H1 (cell line): ENCODE measurements at regions not wholly inside any gene's neighbourhood (a gene's known extent, or its start where the extent isn't known, plus 50 kb on each side); places are given as distances from the start of the nearest gene placed in this dataset.

Experiments
- CTCF ChIA-PET: fragments of 300-600 bp; sonication (Branson Sonifier 250); formaldehyde crosslinking; loops from one replicate; lab custom pipeline; 2021; ENCODE audit not compliant: partially characterized antibody; lab: Charles Lee
- POLR2A ChIA-PET: fragments of 300-600 bp; sonication (Branson Sonifier 250); formaldehyde crosslinking; loops from one replicate; lab custom pipeline; 2021; ENCODE audit warnings: inconsistent platforms; ENCODE audit not compliant: partially characterized antibody; lab: Charles Lee
- DNase-seq, 2 experiments: peaks; one replicate each; pipeline versions ENCODE4 v3.0.0 to v3.0.0-alpha.2; 2010 to 2022; ENCODE audit warnings: low spot score in 2 of 2, low read depth in 1 of 2, mixed read lengths in 1 of 2
- FAIRE-seq: peaks from 2 replicates; lab custom pipeline; 2011; peaks lifted over from hg19 to GRCh38; lab: Jason Lieb, UNC
- H2AFZ ChIP-seq: 2 replicates; pipeline ENCODE4 v1.8.1; 2012; ENCODE audit warnings: low read length, inconsistent platforms
- H2AK5ac ChIP-seq: 2 replicates; pipeline ENCODE4 v1.6.1; 2013; ENCODE audit warnings: low read depth, low read length
- H2BK120ac ChIP-seq: replicated peaks from 2 replicates; pipeline ENCODE3; 2013; ENCODE audit warnings: low read depth, low read length, inconsistent platforms
- H2BK12ac ChIP-seq: 2 replicates; pipeline ENCODE4 v1.6.1; 2013; ENCODE audit warnings: low read depth, low read length
- H2BK15ac ChIP-seq: 2 replicates; pipeline ENCODE4 v1.6.1; 2013; ENCODE audit warnings: low read length
- H2BK20ac ChIP-seq: 2 replicates; pipeline ENCODE4 v1.6.1; 2013; ENCODE audit warnings: low read length
- H2BK5ac ChIP-seq: 2 replicates; pipeline ENCODE4 v1.6.1; 2013; ENCODE audit warnings: low read depth, low read length
- H3K14ac ChIP-seq: 2 replicates; pipeline ENCODE4 v1.6.1; 2013; ENCODE audit warnings: inconsistent platforms; ENCODE audit not compliant: insufficient read length
- H3K18ac ChIP-seq: 2 replicates; pipeline ENCODE4 v1.6.1; 2013; ENCODE audit warnings: low read length; ENCODE audit errors: extremely low read depth
- H3K23ac ChIP-seq: 2 replicates; pipeline ENCODE4 v1.6.1; 2013; ENCODE audit warnings: inconsistent platforms; ENCODE audit not compliant: insufficient read length
- H3K23me2 ChIP-seq: 2 replicates; pipeline ENCODE4 v1.6.1; 2013; ENCODE audit warnings: low read depth, low read length
- H3K27ac ChIP-seq: 2 replicates; pipeline ENCODE4 v1.6.1; 2011; ENCODE audit warnings: low read depth, low read length, inconsistent platforms
- H3K27me3 ChIP-seq, 4 experiments: replicated peaks in 1 of 4; 1 replicate in 1 of 4; 2 replicates in 3 of 4; pipeline versions ENCODE4 v1.6.1 to v1.8.1; 2011 to 2013; ENCODE audit warnings: low read length in 3 of 4, mild to moderate bottlenecking in 3 of 4, inconsistent platforms in 2 of 4, mixed read lengths in 2 of 4, moderate library complexity in 1 of 4; ENCODE audit not compliant: control insufficient read depth in 3 of 4, insufficient read depth in 3 of 4; ENCODE audit errors: extremely low read depth in 1 of 4
- H3K36me3 ChIP-seq, 4 experiments: 2 replicates each; pipeline versions ENCODE4 v1.6.1 to v1.8.1; 2011 to 2013; ENCODE audit warnings: mild to moderate bottlenecking in 4 of 4, low read length in 3 of 4, moderate library complexity in 2 of 4, control low read depth in 1 of 4, inconsistent platforms in 1 of 4; ENCODE audit not compliant: insufficient read depth in 4 of 4, control insufficient read depth in 2 of 4
- H3K4ac ChIP-seq: replicated peaks from 2 replicates; pipeline ENCODE3; 2013; ENCODE audit warnings: low read length, low read depth, mixed read lengths, inconsistent platforms; ENCODE audit not compliant: insufficient read length
- H3K4me1 ChIP-seq, 4 experiments: replicated peaks in 1 of 4; 1 replicate in 1 of 4; 2 replicates in 3 of 4; pipeline versions ENCODE4 v1.6.1 to v1.8.1; 2011 to 2013; ENCODE audit warnings: low read length in 3 of 4, inconsistent platforms in 2 of 4, mixed read lengths in 1 of 4; ENCODE audit not compliant: insufficient read depth in 4 of 4, control insufficient read depth in 3 of 4
- H3K4me2 ChIP-seq, 2 experiments: 2 replicates each; pipeline versions ENCODE4 v1.6.1 to v1.8.1; 2011 to 2013; ENCODE audit warnings: low read depth in 2 of 2, low read length in 2 of 2, control low read depth in 1 of 2, inconsistent platforms in 1 of 2, mild to moderate bottlenecking in 1 of 2; ENCODE audit not compliant: insufficient read depth in 1 of 2
- H3K4me3 ChIP-seq, 4 experiments: fragments of 200-600, 300-600 bp in 1 of 4; sonication (generic), shearing (Covaris generic), sonication (Bioruptor Twin) in 1 of 4; 2 replicates each; pipeline versions ENCODE4 v1.5.1 to v1.8.1; 2011 to 2016; ENCODE audit warnings: low read length in 4 of 4, low read depth in 3 of 4, control low read depth in 2 of 4, inconsistent platforms in 2 of 4, mild to moderate bottlenecking in 2 of 4, mixed read lengths in 1 of 4, moderate library complexity in 1 of 4; ENCODE audit not compliant: insufficient read depth in 2 of 4; ENCODE audit errors: extremely low read depth in 1 of 4
- H3K56ac ChIP-seq: replicated peaks from 2 replicates; pipeline ENCODE3; 2013; ENCODE audit warnings: low read depth, mild to moderate bottlenecking, mixed read lengths, low read length, inconsistent platforms; ENCODE audit not compliant: insufficient read length
- H3K79me1 ChIP-seq: 2 replicates; pipeline ENCODE4 v1.6.1; 2013; ENCODE audit warnings: low read depth, low read length, control low read depth
- H3K79me2 ChIP-seq, 2 experiments: 2 replicates each; pipeline versions ENCODE4 v1.6.1 to v1.8.1; 2012 to 2013; ENCODE audit warnings: low read length in 2 of 2, mild to moderate bottlenecking in 2 of 2, inconsistent platforms in 1 of 2; ENCODE audit not compliant: insufficient read depth in 2 of 2, control insufficient read depth in 1 of 2
- H3K9ac ChIP-seq, 4 experiments: replicated peaks in 1 of 4; 1 replicate in 1 of 4; 2 replicates in 3 of 4; pipeline versions ENCODE4 v1.6.1 to v1.8.1; 2011 to 2013; ENCODE audit warnings: low read depth in 3 of 4, low read length in 3 of 4, control low read depth in 2 of 4, mild to moderate bottlenecking in 2 of 4, moderate library complexity in 2 of 4, inconsistent platforms in 1 of 4; ENCODE audit errors: extremely low read depth in 1 of 4
- H3K9me3 ChIP-seq, 2 experiments: 2 replicates each; pipeline versions ENCODE4 v1.6.1 to v1.8.1; 2012 to 2013; ENCODE audit warnings: mild to moderate bottlenecking in 2 of 2, moderate library complexity in 2 of 2, control low read depth in 1 of 2, inconsistent platforms in 1 of 2, low read depth in 1 of 2, low read length in 1 of 2, mixed read lengths in 1 of 2; ENCODE audit not compliant: insufficient read depth in 2 of 2
- H4K20me1 ChIP-seq, 2 experiments: replicated peaks in 1 of 2; 2 replicates each; pipeline versions ENCODE3 to v1.8.1; 2011 to 2013; ENCODE audit warnings: inconsistent platforms in 2 of 2, low read length in 2 of 2, mild to moderate bottlenecking in 1 of 2; ENCODE audit not compliant: insufficient read depth in 2 of 2, control insufficient read depth in 1 of 2
- H4K5ac ChIP-seq: 2 replicates; pipeline ENCODE4 v1.6.1; 2013; ENCODE audit warnings: low read length, low read depth, mixed read lengths, inconsistent platforms; ENCODE audit not compliant: insufficient read length
- H4K8ac ChIP-seq: 2 replicates; pipeline ENCODE4 v1.8.0; 2013; ENCODE audit warnings: mild to moderate bottlenecking, moderate library complexity, low read length, inconsistent platforms; ENCODE audit not compliant: insufficient read depth; ENCODE audit errors: extremely low read depth
- H4K91ac ChIP-seq: replicated peaks from 2 replicates; pipeline ENCODE3; 2013; ENCODE audit warnings: low read length, mixed read lengths, inconsistent platforms; ENCODE audit not compliant: insufficient read length
- BACH1 ChIP-seq: IDR thresholded peaks from 2 replicates; pipeline ENCODE4 v1.6.1; 2012; ENCODE audit warnings: low read length, improper control_type of control experiment
- WGBS, 2 experiments: shearing (Covaris generic) in 1 of 2; methylation state at CpG; one replicate each; pipeline versions ENCODE4 v1.1.6 to v1.1.7; 2013 to 2015; ENCODE audit warnings: low lambda C conversion rate in 2 of 2, mixed read lengths in 2 of 2, inconsistent platforms in 1 of 2, low coverage in 1 of 2, missing lambda C conversion rate in 1 of 2; ENCODE audit not compliant: insufficient replicate concordance in 2 of 2, insufficient coverage in 1 of 2, insufficient read length in 1 of 2; ENCODE audit errors: extremely low coverage in 1 of 2, missing lambda C conversion rate in 1 of 2; 5-methylcytosine and 5-hydroxymethylcytosine counted together

DNA sequence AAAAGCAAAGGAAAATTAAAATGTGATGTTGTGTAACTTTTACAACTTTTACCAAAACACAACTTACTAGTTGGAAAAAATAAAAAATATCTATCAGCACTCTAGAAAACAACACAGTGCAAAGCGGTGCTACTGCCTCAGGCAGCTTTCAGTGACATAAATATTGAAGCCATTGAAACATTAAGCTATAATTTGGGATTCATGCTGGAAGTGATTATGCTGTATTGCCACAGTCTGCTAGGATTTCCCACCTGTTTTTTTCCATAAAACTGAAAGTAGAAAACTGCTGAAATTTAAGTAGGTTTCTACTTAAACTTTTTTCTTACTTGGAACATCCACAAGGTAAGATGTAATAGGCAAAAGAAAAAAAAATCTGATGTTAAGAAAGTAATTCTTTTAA, 674.4 kb downstream of the KCNT2 start:
- no peak overlapping the region for H3K4me3 ChIP-seq
- H4K20me1 ChIP-seq, result no peaks in the 10 kb centered on the region
- H2AFZ ChIP-seq, result no peak overlapping the region
- H3K9ac ChIP-seq, result no peak overlapping the region
- WGBS, 2 experiments, result 96% methylated on average over 1 of the region's 1 CpG; no CpG with 5 or more reads in 1 of the 2 experiments
- H3K23me2 ChIP-seq, result no peaks in the 10 kb centered on the region
- no peak overlapping the region for H3K27ac ChIP-seq
- H2BK15ac ChIP-seq, result no peak overlapping the region
- H3K4ac ChIP-seq, result no peak overlapping the region
- H2AK5ac ChIP-seq, result no peak overlapping the region
- no peak overlapping the region for H3K18ac ChIP-seq
- no peaks in the 10 kb centered on the region for H3K79me2 ChIP-seq
- no peak overlapping the region for H4K8ac ChIP-seq
- no peaks in the 10 kb centered on the region for H3K4me1 ChIP-seq
- DNase-seq (no peak), FAIRE-seq (no peak)
- ChIA-PET CTCF (interaction anchor here (1.7 kb wide), 1 partner anchor 48 kb away, joined by 6 read pairs; no protein-coding TSS in a partner anchor), POLR2A (no interaction called here)
- H3K36me3 ChIP-seq, result no peaks in the 10 kb centered on the region
- no peak overlapping the region for H3K14ac ChIP-seq
- H3K23ac ChIP-seq, result no peak overlapping the region
- H4K5ac ChIP-seq, result no peak overlapping the region
- H3K79me1 ChIP-seq, result no peaks in the 10 kb centered on the region
- no peak overlapping the region for H2BK20ac ChIP-seq
- no peak overlapping the region for H2BK5ac ChIP-seq
- H2BK12ac ChIP-seq, result no peak overlapping the region
- no peak overlapping the region for H2BK120ac ChIP-seq
- TF ChIP-seq BACH1, result no peak
- no peaks in the 10 kb centered on the region for H3K9me3 ChIP-seq
- no peak overlapping the region for H3K4me2 ChIP-seq
- H3K56ac ChIP-seq, result no peak overlapping the region
- H3K27me3 ChIP-seq, result no peaks in the 10 kb centered on the region
- H4K91ac ChIP-seq, result no peak overlapping the region
